ENCODE measurements at regions not wholly inside any gene's neighbourhood (a gene's known extent, or its start where the extent isn't known, plus 50 kb on each side); places are given as distances from the start of the nearest gene placed in this dataset.
"Not testable (repeated sequence)": the region's sequence is repeated elsewhere in the genome, so short reads cannot be mapped to it uniquely, and the experiment has no call there.

DNA sequence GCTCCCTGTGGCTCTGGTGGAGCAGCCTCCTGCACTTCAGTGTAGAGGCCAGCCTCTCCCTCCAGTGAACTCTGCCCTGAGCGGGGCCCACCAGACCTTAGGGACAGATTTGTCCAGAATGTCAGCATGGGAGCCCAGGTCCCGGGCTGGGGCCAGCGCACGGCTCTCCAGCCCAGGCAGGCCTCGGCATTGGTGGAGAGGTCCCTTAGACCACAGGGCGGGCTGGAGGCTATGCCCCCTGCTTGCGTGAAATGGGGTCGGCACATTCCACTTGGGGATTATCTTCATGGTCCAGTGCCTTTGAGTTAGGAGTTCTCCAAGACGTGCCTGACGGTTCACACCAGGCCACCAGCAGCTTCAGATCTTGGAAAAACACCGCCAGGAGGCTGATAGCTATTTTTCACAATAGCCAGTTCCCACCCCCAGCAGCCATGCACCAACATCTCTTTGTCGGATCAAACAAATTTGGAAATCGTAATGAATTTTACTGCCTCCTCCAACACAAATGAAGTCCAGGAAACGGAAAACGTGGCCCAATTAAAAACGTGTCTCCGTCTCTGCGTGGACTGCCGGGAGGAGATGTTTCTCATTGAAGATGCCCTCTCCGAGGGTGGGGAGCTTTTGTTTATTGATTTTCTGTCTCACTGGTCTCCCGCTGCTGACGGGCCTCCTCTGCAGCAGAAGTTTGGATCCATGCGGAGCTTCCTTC lies 110.0 kb upstream of the CIBAR2 start:
- no peak for DNase-seq

DNA sequence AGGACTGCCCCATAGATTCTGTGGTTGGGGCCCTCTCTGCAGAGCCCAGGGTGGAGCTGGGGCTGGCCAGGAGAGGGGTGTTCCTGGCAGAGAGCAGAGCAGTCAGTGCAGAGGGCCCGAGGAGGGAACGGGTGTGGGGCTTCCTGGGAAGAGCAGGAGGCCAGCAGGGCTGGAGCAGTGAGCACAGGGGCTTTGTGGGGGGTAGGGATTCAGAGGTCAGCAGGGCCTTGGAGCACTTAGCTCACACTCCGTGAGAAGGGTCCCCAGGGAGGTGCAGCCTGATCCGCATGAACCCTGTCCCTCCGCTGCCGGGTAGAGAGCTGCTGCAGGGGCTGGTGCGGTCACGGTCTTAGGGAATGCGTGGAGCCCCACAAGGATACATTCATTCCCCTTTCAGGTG lies 113.0 kb upstream of the CIBAR2 start:
- no peak for DNase-seq

DNA sequence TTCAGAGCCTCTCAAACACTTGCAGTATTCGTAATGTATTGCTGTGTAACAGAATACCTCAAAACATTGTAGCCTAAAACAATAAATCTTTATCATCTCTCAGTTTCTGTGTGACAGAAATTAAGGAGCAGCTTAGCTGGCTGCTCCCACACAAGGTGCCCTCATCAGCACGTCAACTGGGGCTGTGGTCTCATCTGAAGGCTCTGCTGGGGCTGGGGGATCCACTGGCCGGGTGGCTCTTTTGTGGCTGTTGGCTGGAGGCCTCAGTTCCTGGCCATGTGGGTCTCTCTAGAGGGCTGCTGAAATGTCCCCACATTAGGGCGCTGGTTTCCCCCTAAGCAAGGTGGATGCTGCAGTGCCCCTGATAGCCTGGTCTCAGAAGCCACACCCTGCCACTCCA lies 113.4 kb upstream of the CIBAR2 start:
- DNase-seq: no peak

DNA sequence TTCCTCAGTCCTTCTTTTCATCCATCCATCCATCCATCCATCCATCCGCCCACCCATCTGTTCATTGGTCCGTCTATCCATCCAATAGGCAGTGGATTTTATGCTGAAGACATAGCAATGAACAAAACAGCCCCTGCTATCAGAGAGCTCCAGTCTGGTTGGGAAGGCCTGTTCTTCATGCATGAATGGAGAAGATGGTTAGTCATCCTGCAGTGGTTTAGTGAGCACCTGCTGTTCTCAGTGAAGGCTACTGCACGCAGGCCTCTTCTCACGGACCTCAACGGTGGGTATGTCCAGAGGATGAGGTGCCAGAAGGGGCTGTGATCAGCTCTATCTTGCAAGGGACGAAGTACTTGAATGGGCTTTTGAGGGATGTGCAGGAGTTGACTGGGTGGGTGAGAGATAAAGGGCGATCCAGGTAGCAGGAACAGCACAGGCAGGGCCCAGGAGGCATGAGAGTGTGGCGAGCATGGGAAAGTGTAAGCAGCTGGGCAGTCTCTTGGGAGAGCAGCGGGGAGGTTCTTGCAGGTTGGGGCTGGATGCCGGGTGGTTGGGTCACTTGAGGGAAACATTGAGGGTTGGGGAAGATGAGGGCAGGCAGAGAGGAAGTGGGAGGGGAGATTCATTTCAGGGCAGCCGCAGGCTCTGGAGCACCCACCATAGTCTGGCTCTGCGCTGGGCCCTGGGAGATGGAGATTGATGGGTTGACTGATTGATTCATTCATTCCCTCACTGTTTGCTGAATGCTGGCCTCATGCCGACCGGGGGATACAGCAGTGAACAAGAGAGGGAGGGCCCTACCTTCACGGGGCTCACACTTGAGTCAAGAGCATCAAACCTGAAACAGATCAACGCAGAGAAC lies 115.0 kb upstream of the CIBAR2 start:
- no peak for DNase-seq

DNA sequence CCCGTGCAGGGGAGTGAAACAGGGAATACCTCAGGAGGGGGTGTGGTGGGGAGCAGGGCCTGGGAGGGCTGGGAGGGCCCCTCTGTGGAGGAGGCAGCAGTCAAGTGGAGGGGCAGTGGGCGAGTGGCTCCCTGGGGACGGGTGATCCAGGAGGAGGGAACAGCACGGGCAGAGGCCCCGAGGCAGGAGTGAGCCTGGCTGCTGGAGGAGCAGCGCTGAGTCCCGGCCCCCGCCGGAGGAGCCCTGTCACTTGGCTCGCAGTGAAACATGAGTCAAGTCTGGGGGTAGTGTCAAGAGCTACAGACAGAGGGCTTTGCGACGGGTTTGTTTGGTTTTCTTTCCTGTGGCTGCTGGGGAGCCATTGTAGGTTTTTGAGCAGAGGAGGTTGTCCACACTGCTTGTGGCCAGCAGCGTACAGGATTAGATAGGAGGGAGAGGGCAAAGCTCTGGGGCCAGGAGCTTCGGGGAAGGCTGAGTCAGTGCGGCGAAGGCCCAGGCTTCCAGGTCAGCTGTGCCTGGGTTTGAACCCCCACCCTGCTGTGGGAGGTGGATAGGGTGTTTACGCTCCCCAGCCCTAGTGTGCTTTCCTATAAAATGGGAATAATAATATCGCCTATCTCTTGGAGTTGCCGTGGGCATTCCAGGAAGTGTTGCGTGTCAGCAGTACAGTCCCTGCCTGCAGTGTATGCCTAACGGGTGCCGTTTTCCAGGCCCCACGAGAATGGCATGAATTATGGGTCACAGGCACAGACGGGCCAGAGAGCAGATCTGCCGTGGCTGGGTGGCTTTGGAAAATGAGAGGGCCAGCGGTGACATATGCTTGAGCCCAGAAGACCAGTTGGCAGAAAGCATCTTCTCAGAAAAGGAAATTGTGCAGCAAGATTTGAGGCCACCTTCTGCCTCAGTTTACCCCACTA lies 115.9 kb upstream of the CIBAR2 start:
- DNase-seq: no peak

DNA sequence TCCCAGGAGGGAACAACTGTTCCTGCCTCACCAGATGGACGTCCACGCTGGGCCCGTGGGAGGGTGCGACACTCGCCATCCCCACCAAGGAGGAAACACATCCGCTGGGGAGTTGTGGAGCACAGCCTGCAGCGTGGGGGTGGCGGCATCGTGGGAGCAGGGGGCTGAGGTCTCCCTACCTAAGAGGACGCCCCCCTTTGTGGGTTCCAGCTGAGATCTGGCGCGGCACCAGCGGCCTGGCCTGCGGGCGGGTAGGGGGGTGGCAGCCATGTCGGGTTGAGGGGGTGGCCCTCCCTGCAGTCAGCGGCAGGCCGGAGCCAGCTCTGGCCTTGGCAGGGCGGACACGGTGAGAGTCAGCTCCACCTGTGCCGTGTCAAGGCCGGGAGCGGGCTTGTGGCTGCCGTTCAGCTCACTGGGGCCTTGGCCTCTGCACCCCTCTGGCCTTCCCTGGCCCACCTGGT lies 116.7 kb upstream of the CIBAR2 start:
- no peak for DNase-seq

DNA sequence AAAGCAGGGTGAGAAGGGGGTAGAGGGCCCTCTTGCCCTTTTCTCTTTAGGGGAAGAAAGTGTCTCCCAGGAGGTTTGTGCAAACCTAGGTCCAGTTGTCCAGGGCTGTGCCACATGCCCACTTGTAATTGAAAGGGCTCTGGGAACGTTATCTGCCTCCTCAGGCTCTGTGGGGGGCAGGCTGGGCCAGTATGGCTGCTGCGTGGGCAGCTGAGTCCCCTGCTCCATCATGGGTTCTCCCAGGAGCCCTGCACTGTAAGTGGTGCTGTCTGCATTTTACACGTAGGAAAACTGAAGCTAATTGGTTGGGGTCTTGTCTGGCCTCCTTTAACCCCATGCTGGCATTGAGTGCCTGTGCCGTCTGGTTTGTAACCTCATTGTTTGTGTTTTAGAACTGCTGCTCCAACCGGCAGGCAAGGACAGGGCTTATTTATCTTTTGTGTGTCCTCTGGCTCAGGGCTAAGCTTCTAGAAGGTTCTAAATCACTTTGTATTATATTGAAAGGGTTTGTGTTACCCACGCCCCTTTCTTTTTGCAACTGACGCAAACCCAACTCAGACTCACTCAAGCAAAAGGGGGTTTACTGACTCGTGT lies 117.7 kb upstream of the CIBAR2 start:
- no peak for DNase-seq

DNA sequence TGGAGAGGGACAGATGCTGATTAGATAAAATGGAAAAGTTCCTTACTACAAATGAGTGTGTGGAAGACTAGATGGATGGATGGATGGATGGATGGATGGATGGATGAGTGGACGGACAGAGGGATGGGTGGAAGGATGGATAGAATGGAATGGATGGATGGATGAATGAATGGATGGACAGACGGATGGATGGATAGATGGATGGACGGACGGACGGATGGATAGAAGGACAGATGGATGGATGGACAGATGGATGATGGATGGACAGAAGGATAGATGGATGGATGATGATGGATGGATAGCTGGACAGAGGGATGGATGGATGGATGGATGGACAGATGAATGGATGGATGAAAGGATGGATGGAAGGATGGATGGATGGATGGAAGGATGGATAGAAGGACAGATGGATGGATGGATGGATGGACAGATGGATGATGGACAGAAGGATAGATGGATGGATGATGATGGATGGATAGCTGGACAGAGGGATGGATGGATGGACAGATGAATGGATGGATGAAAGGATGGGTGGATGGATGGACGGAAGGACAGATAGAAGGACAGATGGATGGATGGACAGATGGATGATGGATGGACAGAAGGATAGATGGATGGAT lies 118.6 kb upstream of the CIBAR2 start:
- not testable (repeated sequence) for DNase-seq

DNA sequence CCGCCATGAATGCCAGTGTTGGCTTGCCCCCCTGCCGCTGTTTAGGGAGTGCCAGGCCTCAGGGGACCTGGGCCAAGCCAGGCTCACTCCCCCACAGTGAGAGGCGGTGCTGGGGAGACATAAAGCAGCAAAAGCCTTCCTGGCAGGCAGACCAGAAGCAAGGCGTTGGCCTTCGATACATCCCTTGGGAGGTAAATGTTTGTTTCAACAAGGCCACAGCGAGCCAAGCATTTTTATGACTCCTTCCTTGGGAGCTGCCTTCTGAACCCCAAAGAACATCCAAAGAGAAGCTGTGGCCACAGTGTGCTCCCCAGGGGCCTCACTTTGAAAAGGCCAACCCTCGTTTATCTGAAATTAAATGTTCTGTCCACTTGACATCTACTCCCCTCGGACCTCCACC lies 119.7 kb upstream of the CIBAR2 start:
- DNase-seq: no peak

DNA sequence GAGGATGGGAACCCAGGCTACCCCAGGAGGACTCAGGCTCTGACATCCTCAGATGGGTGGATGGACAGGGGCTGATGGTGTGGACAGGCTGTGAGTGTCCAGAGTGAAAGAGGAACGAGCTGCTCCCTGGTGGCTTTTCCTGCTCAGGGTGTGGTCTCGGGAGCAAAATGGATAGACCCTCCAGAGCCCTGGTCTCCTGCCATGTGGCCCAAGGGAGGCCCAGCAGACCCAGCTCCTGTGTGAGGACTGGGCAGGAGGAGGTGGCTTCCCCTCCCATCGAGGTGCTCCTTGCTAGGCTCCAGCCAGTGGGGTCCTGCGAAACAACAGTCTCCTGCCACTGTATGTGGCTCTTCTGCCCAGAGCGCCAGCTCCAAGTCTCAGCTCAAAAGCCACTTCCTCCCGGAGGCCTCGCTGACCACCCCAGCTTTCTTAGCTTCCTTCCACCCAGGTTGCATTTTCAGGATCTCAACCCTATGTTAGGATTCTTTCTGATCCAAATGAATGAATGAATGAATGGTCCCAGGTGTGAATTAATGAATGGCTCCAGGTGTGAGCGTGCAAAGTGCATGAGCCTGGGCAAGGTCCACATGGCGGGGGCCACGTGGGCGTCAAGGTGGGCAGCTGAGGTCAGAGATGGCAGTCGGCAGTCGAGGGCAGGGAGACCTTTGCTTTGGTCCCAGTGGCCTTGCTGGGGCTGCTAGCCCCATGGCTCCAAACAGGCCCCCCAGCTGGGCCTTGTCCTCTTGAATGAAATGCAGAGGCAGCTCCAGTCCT lies 120.3 kb upstream of the CIBAR2 start:
- DNase-seq: no peak

DNA sequence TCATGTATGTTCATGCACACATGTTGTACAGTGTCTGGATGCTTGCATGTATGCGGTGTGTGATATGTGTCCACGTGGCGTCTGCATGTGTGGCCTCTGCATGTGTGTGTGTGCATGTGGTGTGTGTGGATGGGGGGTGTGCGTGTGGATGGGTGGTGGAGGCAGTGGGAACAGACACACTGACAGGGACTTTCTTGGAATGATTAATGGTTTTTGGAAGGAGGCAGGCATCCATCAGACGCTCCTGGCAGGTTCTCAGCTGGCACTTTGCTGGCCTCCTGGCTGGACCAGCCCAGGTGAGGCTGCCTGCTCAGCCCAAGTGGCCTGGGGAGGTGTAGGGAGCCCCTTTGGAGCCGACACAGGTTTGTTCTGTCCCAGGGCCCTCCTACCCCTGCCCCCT lies 121.2 kb upstream of the CIBAR2 start:
- no peak for DNase-seq

DNA sequence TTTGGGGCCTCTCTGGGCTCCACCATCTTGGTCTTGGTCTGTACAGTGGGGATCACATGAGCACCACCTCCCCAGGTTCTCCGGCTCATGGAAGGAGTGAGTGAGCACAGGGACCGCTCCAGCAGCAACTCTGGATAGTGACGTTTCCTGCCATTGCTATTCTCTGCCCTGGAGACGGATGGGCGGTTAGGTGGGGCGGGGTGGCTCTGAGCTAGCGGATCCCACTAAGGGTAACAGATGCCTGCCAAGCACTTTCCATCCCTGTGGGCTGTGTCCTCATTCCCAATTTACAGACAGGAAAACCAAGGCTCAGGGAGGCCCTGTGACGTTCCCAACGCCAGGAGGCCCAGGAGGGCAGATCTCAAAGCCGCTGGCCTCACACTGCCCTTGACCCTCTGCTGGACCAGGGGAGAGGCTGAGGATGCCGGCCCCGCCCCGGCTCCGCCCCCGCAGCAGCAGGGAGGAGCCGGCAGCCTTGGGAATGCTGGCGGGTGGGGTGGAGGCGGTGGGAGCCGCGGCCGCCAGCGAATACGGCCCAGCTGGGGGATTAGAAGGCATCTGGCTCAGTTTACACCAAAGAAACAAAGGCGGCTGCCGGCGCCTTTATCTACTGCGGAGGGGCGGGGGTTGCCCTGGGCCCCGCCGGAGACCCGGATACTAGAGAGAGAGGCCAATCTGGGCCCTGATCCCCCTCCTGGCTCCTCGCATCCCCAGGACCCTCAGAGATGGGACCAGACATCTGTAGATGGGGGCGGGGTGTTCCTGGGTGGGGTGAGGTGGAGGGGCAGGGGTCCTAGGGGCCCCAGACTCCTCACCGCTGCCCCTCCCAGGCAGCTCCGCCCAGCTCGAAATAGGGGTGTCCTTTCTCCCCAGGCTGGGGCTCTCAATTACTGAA lies 122.3 kb upstream of the CIBAR2 start:
- DNase-seq: no peak

DNA sequence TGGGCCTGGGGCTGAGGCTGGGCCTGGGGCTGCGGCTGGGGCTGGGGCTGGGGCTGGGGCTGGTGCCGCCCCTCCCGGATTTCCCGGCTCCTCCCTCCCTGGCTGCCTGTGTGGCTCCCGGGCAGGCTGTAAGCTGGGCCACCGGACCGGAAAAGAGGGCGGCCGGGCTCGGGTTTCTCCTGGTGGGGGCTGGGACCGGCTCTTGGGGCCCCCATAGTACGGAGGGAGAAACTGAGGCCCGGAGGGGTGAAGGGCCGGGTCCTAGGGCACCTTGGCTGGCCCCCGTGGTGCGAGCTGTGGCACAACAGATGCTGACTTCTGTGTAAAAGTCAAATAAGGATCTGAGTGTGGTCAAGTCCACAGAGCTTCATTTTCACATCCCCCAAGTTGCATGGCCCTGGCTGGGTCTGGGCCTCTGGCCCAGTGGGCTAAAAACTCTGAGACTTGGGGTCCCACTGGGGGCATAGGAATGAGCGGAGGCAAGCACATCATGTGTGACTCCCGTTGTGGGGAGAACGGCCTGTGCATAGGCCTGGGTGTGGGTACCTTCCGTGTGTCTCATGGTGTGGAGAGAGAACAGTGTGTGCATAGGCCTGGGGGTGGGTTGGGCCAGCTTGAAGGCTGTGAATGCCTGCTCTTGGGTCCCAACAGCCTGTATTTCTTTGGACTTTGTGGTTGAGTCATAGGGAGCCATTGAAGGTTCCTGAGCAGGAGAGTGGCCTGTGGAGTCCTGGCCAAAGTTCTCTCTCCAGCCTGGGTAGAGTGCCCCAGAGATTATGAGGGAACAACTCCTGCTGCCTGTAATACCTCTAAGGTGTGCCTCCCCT lies 123.9 kb upstream of the CIBAR2 start:
- no peak for DNase-seq

DNA sequence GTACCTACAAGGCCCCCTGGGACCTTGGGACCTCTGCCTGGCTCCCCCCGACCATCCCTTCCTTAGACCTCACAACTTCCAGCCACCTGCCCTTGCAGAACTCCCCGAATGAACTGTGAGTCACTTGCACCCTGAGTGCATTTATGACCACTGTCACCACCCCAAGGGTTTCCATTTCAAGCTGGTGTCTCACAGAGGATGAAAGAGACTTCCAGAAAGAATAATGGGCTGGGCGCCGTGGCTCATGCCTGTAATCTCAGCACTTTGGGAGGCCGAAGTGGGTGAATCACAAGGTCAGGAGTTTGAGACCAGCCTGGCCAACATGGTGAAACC lies 124.5 kb upstream of the CIBAR2 start:
- DNase-seq: no peak

DNA sequence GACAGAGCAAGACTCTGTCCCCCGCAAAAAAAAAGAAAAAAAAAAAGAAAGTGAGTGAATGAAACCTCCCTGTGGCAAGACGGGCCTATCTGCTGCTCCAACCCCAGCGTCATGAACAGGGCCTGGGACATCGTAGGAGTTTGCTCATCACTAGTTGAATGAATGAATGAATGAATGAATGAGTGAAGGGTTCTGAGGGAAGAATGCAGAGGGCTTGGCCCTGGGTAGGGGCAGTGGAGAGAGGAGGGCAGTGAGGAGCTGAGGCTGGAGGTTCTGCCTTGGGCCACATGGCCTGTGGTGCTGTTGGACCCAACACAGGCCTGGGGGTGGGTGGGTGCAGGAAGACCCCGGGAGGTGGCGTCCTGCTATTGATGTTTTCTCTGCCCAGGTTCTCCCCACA lies 125.5 kb upstream of the CIBAR2 start:
- no peak for DNase-seq

DNA sequence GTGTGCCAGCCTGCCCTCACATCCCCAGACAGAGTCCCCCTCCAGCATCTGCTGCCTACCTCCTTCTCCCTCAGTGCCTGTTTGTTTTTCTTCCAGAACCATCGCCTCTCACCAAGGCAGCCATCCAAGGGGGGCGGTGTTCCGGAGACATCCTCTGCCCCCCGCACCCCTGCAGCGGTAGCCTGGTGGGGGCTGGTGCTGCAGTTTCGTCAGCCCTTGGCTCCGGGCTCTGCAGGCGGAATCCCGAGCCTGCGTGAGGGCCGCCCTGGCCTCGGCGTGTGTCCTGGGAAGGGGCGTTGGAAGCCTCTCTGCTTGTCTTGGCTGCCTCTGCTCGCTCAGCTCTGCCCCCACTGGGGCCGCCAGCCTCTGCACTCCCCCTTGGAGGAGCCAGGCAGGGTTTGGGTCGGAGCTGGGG lies 126.0 kb upstream of the CIBAR2 start:
- DNase-seq: no peak

DNA sequence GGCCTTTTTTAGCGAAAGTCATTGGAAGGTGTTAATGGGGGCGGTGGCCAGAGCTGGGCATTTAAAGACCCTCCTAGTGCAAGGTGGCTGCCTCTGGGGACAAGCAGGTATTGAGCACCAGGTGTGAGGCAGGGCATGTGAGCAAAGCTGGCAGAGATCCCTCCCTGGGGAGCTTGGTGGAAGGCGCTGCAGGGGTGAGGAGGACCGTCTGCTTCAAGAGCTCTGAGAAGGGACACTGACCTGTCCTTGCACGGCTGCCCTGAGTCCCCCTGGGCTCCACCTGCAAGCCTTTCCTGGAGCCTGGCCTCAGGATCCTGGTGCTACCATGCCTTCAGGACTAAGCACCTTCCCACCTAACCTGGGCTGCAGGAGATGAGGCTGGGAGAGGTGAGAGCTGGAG lies 127.0 kb upstream of the CIBAR2 start:
- DNase-seq: no peak

DNA sequence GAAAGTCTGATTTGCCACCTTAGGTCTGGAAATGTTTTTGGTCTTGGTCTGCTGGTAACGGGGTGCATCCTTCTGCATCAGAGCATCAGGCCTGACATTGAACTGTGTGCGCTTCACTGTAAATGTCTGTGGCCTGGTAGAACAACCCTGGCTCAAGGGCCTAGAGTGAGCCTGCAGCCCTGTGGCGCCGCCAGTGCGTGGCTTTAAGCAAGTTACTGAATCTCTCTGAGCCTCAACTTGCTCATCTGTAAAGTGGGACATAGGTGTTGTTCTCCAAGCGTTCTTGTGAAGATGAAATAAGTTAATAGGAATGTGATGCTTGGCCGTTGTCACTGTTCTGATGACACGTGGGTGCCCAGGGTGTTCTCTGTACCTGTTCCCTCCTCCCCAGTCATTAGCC lies 127.6 kb upstream of the CIBAR2 start:
- no peak for DNase-seq
